ENCODE measurements at regions not wholly inside any gene's neighbourhood (a gene's known extent, or its start where the extent isn't known, plus 50 kb on each side); places are given as distances from the start of the nearest gene placed in this dataset.

GRCh38 chr5:54704333-54704732, 186.8 kb downstream of the SNX18 start:
- Histone ChIP-seq H3K9ac (ENCODE audit: insufficient read depth, low read length, poor library complexity, severe bottlenecking) (no peak overlapping the region), H3K4me1 (ENCODE audit: control insufficient read depth in 1 of 2, insufficient read depth in 2 of 2, low read length in 2 of 2) (peaks cover 46 to 48% of the 10 kb centered on the region in 2 donors), H4K20me1 (ENCODE audit: insufficient read depth, low read length) (no peaks in the 10 kb centered on the region), H3K4me3 (replicated peaks in 1 of 3; ENCODE audit: low read depth in 2 of 3, low read length in 3 of 3) (no peak overlapping the region), H3K27ac (ENCODE audit: low read depth in 1 of 2, low read length in 2 of 2) (no peak overlapping the region), H3K4me2 (replicated peaks; ENCODE audit: extremely low read depth, low read length, poor library complexity, severe bottlenecking) (no peak overlapping the region), H3K36me3 (replicated peaks in 1 of 2; ENCODE audit: control insufficient read depth in 1 of 2, insufficient read depth in 2 of 2, low read length in 2 of 2) (no peaks in the 10 kb centered on the region), H3K27me3 (ENCODE audit: control insufficient read depth in 2 of 2, insufficient read depth in 2 of 2, low read length in 2 of 2) (no peaks in the 10 kb centered on the region), H3K9me3 (replicated peaks in 1 of 2; ENCODE audit: control insufficient read depth in 1 of 2, insufficient read depth in 1 of 2, low read length in 2 of 2) (no peaks in the 10 kb centered on the region), H2AFZ (ENCODE audit: insufficient read depth, low read depth, low read length, poor library complexity, severe bottlenecking) (no peak overlapping the region), H3K79me2 (ENCODE audit: insufficient read depth, low read length) (no peaks in the 10 kb centered on the region)
- intact Hi-C loops (cut with micrococcal nuclease) = no loop called here
- no peak overlapping the region for H3K4me3 Mint-ChIP-seq
- H3K9me3 Mint-ChIP-seq = no peaks in the 10 kb centered on the region
- H3K27ac Mint-ChIP-seq = no peak overlapping the region
- no CpG with 5 or more reads among the region's 1 CpG for WGBS (ENCODE audit: insufficient coverage)
- peaks cover 0 to 2% (median 0%) of the 10 kb centered on the region in 3 donors for H3K27me3 Mint-ChIP-seq (ENCODE audit: low read depth in 3 of 3)
- H3K36me3 Mint-ChIP-seq = no peaks in the 10 kb centered on the region
- no peak for DNase-seq
- peaks cover 52% of the 10 kb centered on the region for H3K4me1 Mint-ChIP-seq
- TF ChIP-seq CTCF (IDR thresholded peaks at IDR 0.05) = no peak

DNA sequence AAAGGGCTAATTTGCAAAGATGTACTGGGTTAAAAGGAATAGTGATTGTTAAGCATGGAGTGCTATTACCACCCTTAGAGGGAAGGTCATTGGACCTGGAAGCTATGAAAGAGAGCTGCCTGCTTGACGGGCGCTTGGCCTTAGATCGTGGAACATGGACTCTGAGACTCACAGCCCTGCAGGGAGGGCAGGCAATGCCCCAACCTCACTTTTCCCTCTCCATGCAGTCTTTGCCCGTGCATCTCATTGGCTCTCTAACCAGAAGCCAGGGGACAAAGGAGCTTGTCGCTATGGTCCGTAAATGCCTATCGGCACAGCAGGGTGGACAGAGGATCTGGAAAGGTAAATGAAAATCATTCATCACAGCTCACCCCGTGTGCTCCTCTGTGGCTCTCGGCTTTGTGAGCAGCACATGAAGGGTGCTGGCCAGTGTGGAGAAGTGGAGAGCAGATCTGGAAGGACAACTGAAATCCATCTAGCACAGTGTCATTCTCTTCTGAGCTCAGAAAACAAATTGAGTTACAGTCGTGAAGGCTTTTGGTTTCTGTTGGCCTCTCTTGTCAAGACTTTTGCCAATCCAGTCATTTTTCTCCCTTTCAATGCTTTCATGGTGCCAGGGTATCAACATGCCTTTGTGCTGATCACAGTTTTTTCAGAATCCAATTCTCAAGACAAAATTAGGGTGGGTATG, 186.2 kb downstream of the SNX18 start:
- no peak overlapping the region for H3K9ac ChIP-seq (ENCODE audit: insufficient read depth, low read length, poor library complexity, severe bottlenecking)
- H3K9me3 ChIP-seq (replicated peaks in 1 of 2; ENCODE audit: control insufficient read depth in 1 of 2, insufficient read depth in 1 of 2, low read length in 2 of 2) = no peaks in the 10 kb centered on the region
- intact Hi-C loops (cut with micrococcal nuclease) = no loop called here
- no peak overlapping the region for H3K4me2 ChIP-seq (replicated peaks; ENCODE audit: extremely low read depth, low read length, poor library complexity, severe bottlenecking)
- 94% methylated on average over 8 of the region's 10 CpGs for WGBS (ENCODE audit: insufficient coverage)
- H4K20me1 ChIP-seq (ENCODE audit: insufficient read depth, low read length) = no peaks in the 10 kb centered on the region
- peaks cover 0 to 3% (median 0%) of the 10 kb centered on the region in 3 donors for H3K27me3 Mint-ChIP-seq (ENCODE audit: low read depth in 3 of 3)
- H3K79me2 ChIP-seq (ENCODE audit: insufficient read depth, low read length) = no peaks in the 10 kb centered on the region
- H3K27ac ChIP-seq (ENCODE audit: low read depth in 1 of 2, low read length in 2 of 2) = no peak overlapping the region
- H3K36me3 ChIP-seq (replicated peaks in 1 of 2; ENCODE audit: control insufficient read depth in 1 of 2, insufficient read depth in 2 of 2, low read length in 2 of 2) = no peaks in the 10 kb centered on the region
- no peaks in the 10 kb centered on the region for H3K27me3 ChIP-seq (ENCODE audit: control insufficient read depth in 2 of 2, insufficient read depth in 2 of 2, low read length in 2 of 2)
- H3K4me3 ChIP-seq (replicated peaks in 1 of 3; ENCODE audit: low read depth in 2 of 3, low read length in 3 of 3) = no peak overlapping the region
- H2AFZ ChIP-seq (ENCODE audit: insufficient read depth, low read depth, low read length, poor library complexity, severe bottlenecking) = no peak overlapping the region
- no peak for TF ChIP-seq CTCF (IDR thresholded peaks at IDR 0.05)
- peaks cover 52% of the 10 kb centered on the region for H3K4me1 Mint-ChIP-seq
- no peaks in the 10 kb centered on the region for H3K36me3 Mint-ChIP-seq
- no peak overlapping the region for H3K4me3 Mint-ChIP-seq
- H3K27ac Mint-ChIP-seq = no peak overlapping the region
- no peaks in the 10 kb centered on the region for H3K9me3 Mint-ChIP-seq
- peaks cover 46 to 48% of the 10 kb centered on the region in 2 donors for H3K4me1 ChIP-seq (ENCODE audit: control insufficient read depth in 1 of 2, insufficient read depth in 2 of 2, low read length in 2 of 2)
- no peak for DNase-seq
